Ureter (tissue), 1 donor: ENCODE measurements at regions not wholly inside any gene's neighbourhood (a gene's known extent, or its start where the extent isn't known, plus 50 kb on each side); places are given as distances from the start of the nearest gene placed in this dataset.

Source experiments
- DNase-seq: peaks from one replicate; pipeline ENCODE4 v3.0.0-alpha.2; 2020; ENCODE audit warnings: low spot score
- donor health status: DM: yes; HTN: yes; CAD: no.

- DNase-seq, result no peak
These were observed 60.2 kb downstream of the ADAMTS1 start for GRCh38 chr21:26784974-26785373.

- DNase-seq, result no peak
These were observed 61.6 kb downstream of the ADAMTS1 start for GRCh38 chr21:26783466-26784195.

- no peak for DNase-seq
These were observed 62.5 kb downstream of the ADAMTS1 start for GRCh38 chr21:26782747-26783146.

- DNase-seq, result no peak
These were observed 62.9 kb downstream of the ADAMTS1 start for GRCh38 chr21:26782331-26782730.

- no peak for DNase-seq
These were observed 63.9 kb downstream of the ADAMTS1 start for GRCh38 chr21:26781331-26781730.

GRCh38 chr21:26777166-26777565 lies 68.0 kb downstream of the ADAMTS1 start:
- DNase-seq, result no peak

GRCh38 chr21:26776310-26777021 lies 68.7 kb downstream of the ADAMTS1 start:
- DNase-seq, result no peak

GRCh38 chr21:26773058-26773457 lies 72.2 kb downstream of the ADAMTS1 start:
- DNase-seq, result no peak

- DNase-seq, result no peak
These were observed 75.5 kb downstream of the ADAMTS1 start for GRCh38 chr21:26769613-26770188.

GRCh38 chr21:26766826-26767325 lies 78.3 kb downstream of the ADAMTS1 start:
- DNase-seq, result no peak

- DNase-seq, result no peak
These were observed 83.9 kb downstream of the ADAMTS1 start for GRCh38 chr21:26761174-26761915.

GRCh38 chr21:26759731-26760130 lies 85.5 kb downstream of the ADAMTS1 start:
- DNase-seq, result no peak

GRCh38 chr21:26758083-26758880 lies 86.9 kb downstream of the ADAMTS1 start:
- DNase-seq, result no peak

GRCh38 chr21:26756491-26757159 lies 88.6 kb downstream of the ADAMTS1 start:
- no peak for DNase-seq

GRCh38 chr21:26754853-26755252 lies 90.4 kb downstream of the ADAMTS1 start:
- DNase-seq, result no peak

- no peak for DNase-seq
These were observed 91.4 kb downstream of the ADAMTS1 start for GRCh38 chr21:26753822-26754221.

- no peak for DNase-seq
These were observed 92.4 kb downstream of the ADAMTS1 start for GRCh38 chr21:26752849-26753248.

- no peak for DNase-seq
These were observed 93.9 kb downstream of the ADAMTS1 start for GRCh38 chr21:26751305-26751704.

- DNase-seq, result no peak
These were observed 97.1 kb downstream of the ADAMTS1 start for GRCh38 chr21:26748066-26748465.

- DNase-seq, result no peak
These were observed 98.0 kb downstream of the ADAMTS1 start for GRCh38 chr21:26747216-26747615.

GRCh38 chr21:26743524-26743923 lies 101.7 kb downstream of the ADAMTS1 start:
- no peak for DNase-seq
